ENCODE measurements at regions not wholly inside any gene's neighbourhood (a gene's known extent, or its start where the extent isn't known, plus 50 kb on each side); places are given as distances from the start of the nearest gene placed in this dataset.

GRCh38 chr10:131775433-131775832, 125.4 kb upstream of the PPP2R2D start:
- no peak overlapping the region for H3K27ac ChIP-seq
- H3K9me3 ChIP-seq, result peaks cover 0 to 19% (median 0%) of the 10 kb centered on the region in 3 donors
- no peaks in the 10 kb centered on the region for H3K27me3 ChIP-seq
- DNase-seq, result no peak
- ATAC-seq, result no peak
- 65 to 68% methylated on average over 16 of the region's 16 CpGs for WGBS, 2 donors
- no peaks in the 10 kb centered on the region for H3K36me3 ChIP-seq (replicated peaks in 1 of 2; ENCODE audit: insufficient read depth in 1 of 2, low read depth in 2 of 2)
- H3K4me1 ChIP-seq, result no peaks in the 10 kb centered on the region
- intact Hi-C loops (cut with DNase I), result no loop called here
- H3K4me3 ChIP-seq, result no peak overlapping the region
- TF ChIP-seq CTCF (IDR thresholded peaks at IDR 0.05) (no peak), POLR2A (IDR thresholded peaks at IDR 0.05) (no peak)

- intact Hi-C loops (cut with DNase I), result no loop called here
- ATAC-seq (no peak), DNase-seq (no peak)
- no peak overlapping the region for H3K4me3 ChIP-seq
- TF ChIP-seq CTCF (IDR thresholded peaks at IDR 0.05), result no peak
- no peak for TF ChIP-seq POLR2A (IDR thresholded peaks at IDR 0.05)
- no peaks in the 10 kb centered on the region for H3K36me3 ChIP-seq (replicated peaks in 1 of 2; ENCODE audit: insufficient read depth in 1 of 2, low read depth in 2 of 2)
- no peaks in the 10 kb centered on the region for H3K27me3 ChIP-seq
- H3K9me3 ChIP-seq, result peaks cover 0 to 19% (median 0%) of the 10 kb centered on the region in 3 donors
- H3K4me1 ChIP-seq, result no peaks in the 10 kb centered on the region
- H3K27ac ChIP-seq, result no peak overlapping the region
- WGBS, 2 donors, result 67 to 81% methylated on average over 11 of the region's 11 CpGs
These were observed 125.0 kb upstream of the PPP2R2D start for GRCh38 chr10:131775833-131776232.

- TF ChIP-seq POLR2A (IDR thresholded peaks at IDR 0.05) (no peak), CTCF (IDR thresholded peaks at IDR 0.05) (no peak)
- intact Hi-C loops (cut with DNase I), result no loop called here
- Histone ChIP-seq H3K4me1 (no peaks in the 10 kb centered on the region), H3K36me3 (replicated peaks in 1 of 2; ENCODE audit: insufficient read depth in 1 of 2, low read depth in 2 of 2) (no peaks in the 10 kb centered on the region), H3K27me3 (no peaks in the 10 kb centered on the region), H3K4me3 (no peak overlapping the region), H3K27ac (no peak overlapping the region), H3K9me3 (peaks cover 0 to 19% (median 0%) of the 10 kb centered on the region in 3 donors)
- WGBS, 2 donors, result 69 to 75% methylated on average over 11 of the region's 11 CpGs
- DNase-seq, result no peak
- no peak for ATAC-seq
These were observed 124.3 kb upstream of the PPP2R2D start for GRCh38 chr10:131776496-131776895.

- intact Hi-C loops (cut with DNase I), result no loop called here
These were observed 123.6 kb upstream of the PPP2R2D start for GRCh38 chr10:131777162-131777561.

More at GRCh38 chr10:131777162-131777561, 123.6 kb upstream of the PPP2R2D start:
- DNase-seq (no peak), ATAC-seq (no peak)
- H3K9me3 ChIP-seq, result peaks cover 0 to 19% (median 0%) of the 10 kb centered on the region in 3 donors
- no peak overlapping the region for H3K4me3 ChIP-seq
- 77 to 86% methylated on average over 5 of the region's 5 CpGs for WGBS, 2 donors
- H3K27me3 ChIP-seq, result no peaks in the 10 kb centered on the region
- H3K36me3 ChIP-seq (replicated peaks in 1 of 2; ENCODE audit: insufficient read depth in 1 of 2, low read depth in 2 of 2), result no peaks in the 10 kb centered on the region
- no peak overlapping the region for H3K27ac ChIP-seq
- no peak for TF ChIP-seq POLR2A (IDR thresholded peaks at IDR 0.05)
- TF ChIP-seq CTCF (IDR thresholded peaks at IDR 0.05), result no peak
- H3K4me1 ChIP-seq, result no peaks in the 10 kb centered on the region

All from body of pancreas (tissue), 4 donors.